Endothelial cell of umbilical vein (primary cell): ENCODE measurements at regions not wholly inside any gene's neighbourhood (a gene's known extent, or its start where the extent isn't known, plus 50 kb on each side); places are given as distances from the start of the nearest gene placed in this dataset.

Source experiments
- BruUV-seq: library from RNA; stranded (reverse); fragments of 400-500 nt; replicated peaks from 2 replicates; lab custom pipeline; 2021; lab: Mats Ljungman, UMichigan
- CTCF ChIA-PET: fragments of 300-600, 350-600 bp; sonication (Branson Sonifier 250); formaldehyde crosslinking; loops from one replicate; lab custom pipeline; 2021; ENCODE audit warnings: antibody characterized with exemption, inconsistent platforms; lab: Charles Lee
- POLR2A ChIA-PET: fragments of 300-600, 350-600 bp; sonication (Branson Sonifier 250); formaldehyde crosslinking; loops from one replicate; lab custom pipeline; 2021; ENCODE audit warnings: antibody characterized with exemption, inconsistent platforms; lab: Charles Lee
- DNase-seq: peaks from one replicate; pipeline ENCODE4 v3.0.0-alpha.2; 2011; ENCODE audit warnings: low read depth, low spot score
- FAIRE-seq: peaks from 2 replicates; lab custom pipeline; 2011; peaks lifted over from hg19 to GRCh38; lab: Jason Lieb, UNC
- H2AFZ ChIP-seq: 2 replicates; pipeline ENCODE4 v1.6.0; 2012; ENCODE audit warnings: low read depth, low read length, control low read depth, inconsistent platforms
- H3K27ac ChIP-seq: 2 replicates; pipeline ENCODE4 v1.5.1; 2011; ENCODE audit warnings: low read depth, mild to moderate bottlenecking, control low read depth, low read length, moderate library complexity; ENCODE audit not compliant: insufficient read depth
- H3K27me3 ChIP-seq, 2 experiments: 2 replicates each; pipeline versions ENCODE4 v1.6.0 to v1.6.1; 2011; ENCODE audit warnings: low read length in 2 of 2, mixed read lengths in 1 of 2; ENCODE audit not compliant: control insufficient read depth in 2 of 2, insufficient read depth in 2 of 2
- H3K36me3 ChIP-seq, 2 experiments: 2 replicates in 1 of 2; 3 replicates in 1 of 2; pipeline ENCODE4 v1.5.1; 2011; ENCODE audit warnings: low read length in 2 of 2, mild to moderate bottlenecking in 1 of 2, moderate library complexity in 1 of 2; ENCODE audit not compliant: control insufficient read depth in 2 of 2, insufficient read depth in 2 of 2; ENCODE audit errors: extremely low read depth in 1 of 2
- H3K4me1 ChIP-seq: 3 replicates; pipeline ENCODE4 v1.5.1; 2011; ENCODE audit warnings: mild to moderate bottlenecking, low read length; ENCODE audit not compliant: control insufficient read depth, insufficient read depth; ENCODE audit errors: extremely low read depth
- H3K4me2 ChIP-seq: 2 replicates; pipeline ENCODE4 v1.6.1; 2011; ENCODE audit warnings: low read length, control low read depth, mixed read lengths; ENCODE audit not compliant: insufficient read depth
- H3K4me3 ChIP-seq, 3 experiments: fragments of 200-600 bp in 1 of 3; sonication (generic), shearing (Covaris generic) in 1 of 3; replicated peaks in 1 of 3; 2 replicates each; pipeline ENCODE4 v1.5.1; 2011 to 2016; ENCODE audit warnings: control low read depth in 3 of 3, low read length in 3 of 3, mild to moderate bottlenecking in 2 of 3, inconsistent platforms in 1 of 3, low read depth in 1 of 3, moderate library complexity in 1 of 3; ENCODE audit not compliant: insufficient read depth in 1 of 3
- H3K79me2 ChIP-seq: 2 replicates; pipeline ENCODE4 v1.6.0; 2012; ENCODE audit warnings: low read length, inconsistent platforms; ENCODE audit not compliant: control insufficient read depth, insufficient read depth
- H3K9ac ChIP-seq: replicated peaks from 2 replicates; pipeline ENCODE3; 2011; ENCODE audit warnings: low read length, control low read depth; ENCODE audit not compliant: insufficient read depth; ENCODE audit errors: extremely low read depth
- H3K9me1 ChIP-seq: replicated peaks from 3 replicates; pipeline ENCODE4 v1.6.0; 2011; ENCODE audit warnings: mild to moderate bottlenecking, low read length; ENCODE audit not compliant: control insufficient read depth, insufficient read depth; ENCODE audit errors: extremely low read depth
- H3K9me3 ChIP-seq: replicated peaks from 2 replicates; pipeline ENCODE4 v1.5.1; 2012; ENCODE audit warnings: low read length, inconsistent platforms; ENCODE audit not compliant: control insufficient read depth, insufficient read depth
- H4K20me1 ChIP-seq: replicated peaks from 2 replicates; pipeline ENCODE3; 2011; ENCODE audit warnings: mild to moderate bottlenecking, low read length; ENCODE audit not compliant: control insufficient read depth, insufficient read depth; ENCODE audit errors: extremely low read depth
- CTCF ChIP-seq, 2 donors: IDR thresholded peaks; 1 replicate in 1 of 2; 2 replicates in 1 of 2; pipeline ENCODE4 v1.5.1; 2011; ENCODE audit warnings: low read length in 2 of 2, mild to moderate bottlenecking in 2 of 2, moderate library complexity in 2 of 2, control low read depth in 1 of 2, inconsistent platforms in 1 of 2, low read depth in 1 of 2; ENCODE audit not compliant: insufficient read depth in 1 of 2; ENCODE audit errors: extremely low read depth in 1 of 2
- EZH2 ChIP-seq: IDR thresholded peaks from 2 replicates; pipeline ENCODE4 v1.6.1; 2012; ENCODE audit warnings: borderline replicate concordance, low read depth, mild to moderate bottlenecking, moderate library complexity, low read length, inconsistent platforms; ENCODE audit not compliant: severe bottlenecking
- FOS ChIP-seq: IDR thresholded peaks from 2 replicates; pipeline ENCODE4 v1.6.1; 2011; ENCODE audit warnings: mild to moderate bottlenecking, low read length, moderate library complexity, borderline replicate concordance; ENCODE audit not compliant: insufficient read depth
- GATA2 ChIP-seq: IDR thresholded peaks from 2 replicates; pipeline ENCODE4 v1.7.0; 2011; ENCODE audit warnings: low read depth, mild to moderate bottlenecking, moderate library complexity, mixed read lengths, low read length; ENCODE audit not compliant: insufficient read length, insufficient read depth
- JUN ChIP-seq: IDR thresholded peaks from 2 replicates; pipeline ENCODE4 v1.6.1; 2011; ENCODE audit warnings: borderline replicate concordance, low read depth; ENCODE audit not compliant: insufficient read length, insufficient read depth
- MAX ChIP-seq: IDR thresholded peaks from 2 replicates; pipeline ENCODE4 v1.6.1; 2011; ENCODE audit not compliant: insufficient read depth, insufficient read length
- MYC ChIP-seq: IDR thresholded peaks from one replicate; pipeline ENCODE4 v1.6.1; 2011; ENCODE audit warnings: mild to moderate bottlenecking, low read depth, low read length
- POLR2A ChIP-seq: IDR thresholded peaks from 2 replicates; pipeline ENCODE4 v1.6.1; 2012; ENCODE audit warnings: low read depth, mild to moderate bottlenecking, control low read depth, low read length
- POLR2AphosphoS5 ChIP-seq: IDR thresholded peaks from 2 replicates; pipeline ENCODE4 v1.6.1; 2012; ENCODE audit warnings: low read depth, mild to moderate bottlenecking, control low read depth, low read length, moderate library complexity; ENCODE audit not compliant: insufficient read depth
- dilution Hi-C: fragments of 300-500 bp; cut with MboI; formaldehyde crosslinking; loops from one replicate; pipeline ENCODE4 v1.15.0; 2019; ENCODE audit warnings: low sequenced_read_pairs; ENCODE audit not compliant: extremely low pct_ligation_motif_present
- intact Hi-C: fragments of 100-400 bp; cut with micrococcal nuclease; formaldehyde crosslinking; loops from one replicate; pipeline ENCODE4 v1.10.0; 2022

- no peak for DNase-seq
- TF ChIP-seq MYC (no peak), MAX (no peak), FOS (no peak), POLR2A (no peak), EZH2 (no peak), POLR2AphosphoS5 (no peak), JUN (no peak), CTCF (IDR thresholded peaks at IDR 0.05; ENCODE audit: extremely low read depth in 1 of 2, insufficient read depth in 1 of 2, low read depth in 1 of 2, low read length in 2 of 2) (no peak), GATA2 (no peak)
- dilution Hi-C loops (no loop called here), intact Hi-C loops (no loop called here)
- Histone ChIP-seq H3K4me2 (no peak overlapping the region), H3K27me3 (no peaks in the 10 kb centered on the region), H3K79me2 (no peaks in the 10 kb centered on the region), H3K27ac (no peak overlapping the region), H2AFZ (no peak overlapping the region), H3K9ac (no peak overlapping the region), H3K9me1 (no peaks in the 10 kb centered on the region), H3K4me3 (no peak overlapping the region), H3K4me1 (no peaks in the 10 kb centered on the region), H3K9me3 (no peaks in the 10 kb centered on the region), H3K36me3 (no peaks in the 10 kb centered on the region), H4K20me1 (no peaks in the 10 kb centered on the region)
- BruUV-seq = no TSS peak
- ChIA-PET POLR2A (no interaction called here), CTCF (no interaction called here)
- no peak for FAIRE-seq
Measured at GRCh38 chrX:116781926-116782325, 319.1 kb upstream of the CT83 start.
